HG02981 (cell line): ENCODE measurements at regions not wholly inside any gene's neighbourhood (a gene's known extent, or its start where the extent isn't known, plus 50 kb on each side); places are given as distances from the start of the nearest gene placed in this dataset.

Experiments
- ATAC-seq: cut with Tn5 transposase; IDR thresholded peaks from one replicate; pipeline ENCODE4 v1.9.1; 2021; ENCODE audit warnings: mild to moderate bottlenecking, moderate library complexity; ENCODE audit not compliant: unreplicated experiment

DNA sequence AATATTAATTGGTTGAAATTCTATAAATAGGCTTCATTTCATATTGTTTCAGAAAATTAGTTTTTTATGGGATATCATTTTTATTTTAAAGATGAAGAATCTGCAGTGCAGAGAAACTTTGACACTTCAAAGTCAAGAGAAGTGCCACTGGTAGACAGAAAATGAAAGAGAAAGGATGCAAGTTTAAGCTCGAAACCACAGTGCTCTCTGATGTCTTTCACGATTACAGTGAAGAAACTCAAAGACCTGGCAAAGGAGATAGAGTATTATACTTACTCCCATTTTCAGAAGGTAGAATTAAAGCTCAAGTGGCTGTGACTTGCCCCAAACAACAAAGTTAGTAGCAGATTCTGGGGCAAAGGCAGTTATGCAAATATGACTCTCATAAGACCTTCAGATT, 745.4 kb downstream of the TECRL start:
- no peak for ATAC-seq

DNA sequence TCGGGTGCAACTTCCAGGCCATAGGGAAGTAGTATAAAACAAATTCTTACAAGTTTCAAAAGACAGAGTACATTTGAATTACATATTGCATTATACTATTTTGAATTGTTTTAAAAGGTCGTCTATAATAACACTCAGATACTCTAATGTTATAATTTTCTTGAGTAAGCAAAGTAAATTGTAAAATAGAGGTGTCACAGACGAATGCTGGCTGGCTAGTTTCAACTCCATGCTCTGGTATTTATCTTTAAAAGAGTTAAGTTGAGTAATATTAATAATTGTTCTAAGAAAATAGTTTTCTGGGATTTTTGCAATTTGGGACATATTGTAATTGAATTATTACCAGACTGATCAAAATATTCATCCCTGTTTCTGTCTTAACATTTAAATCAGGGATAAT, 764.9 kb downstream of the TECRL start:
- ATAC-seq, result no peak

DNA sequence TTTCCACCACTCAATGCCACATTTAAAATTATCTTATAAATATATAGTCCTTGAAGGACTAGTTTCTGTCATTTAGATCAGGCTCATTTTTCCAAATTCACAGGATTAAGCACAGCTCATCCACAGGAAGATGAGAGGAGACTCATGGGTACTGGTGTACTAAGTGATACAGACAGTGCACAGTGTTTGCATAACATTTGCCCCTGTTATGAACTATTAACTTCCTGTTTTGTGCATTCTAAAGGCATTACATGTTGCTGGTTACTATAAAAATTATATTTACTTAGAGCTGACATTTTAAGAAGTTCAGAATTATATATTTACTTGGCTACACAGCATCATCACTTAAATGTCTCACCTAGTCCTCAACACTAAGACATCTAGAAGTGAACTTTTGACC, 772.0 kb downstream of the TECRL start:
- ATAC-seq, result no peak

DNA sequence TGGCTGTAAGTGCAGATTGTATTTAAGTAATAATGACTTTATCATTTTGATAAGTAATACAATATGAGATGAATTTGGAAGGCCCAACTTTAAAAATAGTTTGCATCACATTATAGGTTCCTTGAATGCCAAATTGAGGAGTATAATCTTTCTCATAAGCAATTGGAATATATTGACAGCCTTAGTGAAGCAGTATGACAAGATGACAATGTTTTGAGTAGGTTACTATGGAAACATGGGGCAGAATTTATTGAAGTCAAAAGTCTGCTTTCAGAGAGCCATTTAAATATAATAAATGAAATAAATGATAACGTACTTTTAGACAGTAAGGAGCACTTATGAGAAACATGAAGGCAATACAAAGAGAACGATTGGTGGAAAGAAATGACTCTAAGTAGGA, 776.4 kb downstream of the TECRL start:
- ATAC-seq, result no peak

DNA sequence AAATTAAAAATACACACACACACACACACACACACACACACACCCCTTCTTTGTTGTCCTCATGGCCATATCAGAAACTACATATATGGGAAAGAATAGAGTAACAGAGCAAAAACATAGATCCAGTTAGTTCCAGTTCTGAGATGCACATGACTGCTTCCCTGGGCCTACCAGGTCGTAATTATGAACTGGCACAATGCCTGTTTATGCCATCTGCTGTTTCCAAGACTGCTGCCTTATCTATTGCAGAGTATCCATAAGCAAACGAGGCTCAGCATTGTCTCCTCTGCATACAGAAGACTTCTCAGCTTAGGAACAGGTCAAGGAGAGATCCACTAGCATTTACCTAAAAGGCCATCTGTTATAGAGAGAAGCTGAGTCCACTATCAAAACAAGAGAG, 789.0 kb downstream of the TECRL start:
- ATAC-seq, result no peak

DNA sequence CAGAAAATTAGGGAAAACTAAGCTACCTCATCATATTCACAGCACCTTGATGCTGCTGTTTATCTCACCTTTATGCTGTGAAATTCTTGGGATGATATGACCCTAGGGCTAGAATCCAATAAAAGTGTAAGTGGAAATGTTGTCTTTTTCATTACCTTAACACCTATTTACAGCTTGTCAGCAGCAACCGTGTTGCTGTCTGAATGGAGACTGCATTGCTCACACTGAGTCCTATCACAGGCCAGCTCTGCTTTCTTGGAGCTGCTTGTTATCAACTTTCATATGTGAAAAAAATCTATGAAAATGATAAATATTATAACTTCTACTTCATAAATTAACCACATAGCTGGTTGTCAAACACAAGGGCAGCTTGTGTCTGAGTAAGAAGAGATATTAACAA, 789.5 kb downstream of the TECRL start:
- ATAC-seq, result no peak

DNA sequence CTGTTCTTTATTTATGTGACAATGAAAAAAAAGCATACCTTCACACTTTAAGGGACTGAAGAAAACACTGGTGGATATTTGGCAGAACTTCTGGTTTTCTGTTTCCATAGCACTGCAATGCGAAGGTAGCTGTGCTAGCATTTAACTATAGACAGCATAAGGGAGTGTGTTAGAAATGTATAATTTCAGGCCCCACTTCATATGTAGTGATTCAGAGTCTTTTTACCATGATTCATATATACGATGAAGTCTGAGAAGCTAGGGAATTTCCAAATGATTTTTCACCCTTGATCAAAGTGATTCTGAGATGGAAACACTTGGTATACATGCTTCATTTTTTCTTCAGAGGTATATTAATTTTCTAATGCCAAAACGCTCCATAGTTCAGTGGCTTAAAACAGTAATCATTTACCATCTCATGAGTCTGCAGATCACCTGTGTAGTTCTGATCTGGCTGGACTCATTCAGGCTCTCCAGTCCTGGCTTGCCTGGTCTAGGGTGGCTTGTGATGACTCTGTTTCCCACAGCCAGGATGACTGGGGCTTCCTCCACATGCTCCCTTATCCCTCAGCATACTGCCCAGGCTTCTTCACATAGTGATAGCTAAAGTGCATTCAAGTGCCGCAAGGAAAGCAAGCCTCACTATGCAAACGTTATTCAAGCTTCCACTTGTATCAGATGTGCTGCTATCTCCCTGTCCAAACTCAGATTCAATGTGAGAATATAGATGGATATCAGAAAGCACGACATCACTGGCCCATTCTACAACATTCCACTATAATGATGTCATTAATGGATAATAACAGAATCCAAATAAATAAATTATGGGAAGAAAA, 790.1 kb downstream of the TECRL start:
- ATAC-seq, result no peak

DNA sequence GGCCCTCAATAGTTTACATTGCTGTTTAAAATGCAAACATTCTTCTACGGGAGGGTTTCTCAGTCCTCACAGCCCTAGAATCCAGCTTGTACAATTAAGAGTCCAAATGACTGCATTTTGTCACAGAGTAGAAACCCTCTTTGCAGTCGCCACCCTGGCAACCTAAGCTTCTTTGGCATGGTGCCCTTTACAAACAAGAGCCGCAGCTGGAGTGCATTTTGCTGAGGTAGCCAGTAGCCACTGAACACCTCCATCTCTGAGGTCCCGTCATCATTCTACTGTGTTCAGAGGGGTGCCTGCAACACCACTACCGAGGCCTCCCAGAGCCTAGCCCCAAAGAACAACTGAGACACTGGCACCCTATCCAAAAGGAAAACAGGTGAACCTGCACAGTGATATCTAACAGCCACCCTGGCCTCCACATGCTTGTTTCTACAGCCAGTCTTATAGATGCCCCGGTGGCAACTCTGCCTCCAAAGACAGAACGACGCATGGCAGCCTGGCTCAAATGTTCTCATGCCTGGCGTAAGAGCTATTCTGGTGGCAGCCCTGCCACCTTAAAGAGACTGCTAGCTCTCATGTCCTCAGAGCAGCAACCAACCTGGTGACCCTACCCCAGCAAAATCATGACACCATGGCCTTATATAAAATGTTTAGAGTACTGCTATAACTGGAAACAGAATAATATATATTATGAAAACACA, 801.9 kb downstream of the TECRL start:
- no peak for ATAC-seq

DNA sequence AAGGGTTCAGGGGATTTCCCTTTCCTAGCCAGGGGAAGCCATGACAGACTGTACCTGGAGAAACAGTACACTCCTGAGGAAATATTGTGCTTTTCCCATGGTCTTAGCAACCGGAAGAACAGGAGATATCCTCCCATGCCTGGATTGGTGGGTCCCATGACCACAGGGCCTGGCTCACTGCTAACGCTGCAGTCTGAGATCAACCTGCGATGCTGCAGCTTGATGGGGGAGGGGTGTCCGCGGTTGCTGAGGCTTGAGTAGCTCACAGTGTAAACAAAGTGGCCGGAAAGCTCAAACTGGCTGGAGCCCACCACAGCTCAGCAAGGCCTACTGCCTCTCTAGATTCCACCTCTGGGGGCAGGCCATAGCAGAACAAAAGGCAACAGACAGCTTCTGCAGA, 819.5 kb downstream of the TECRL start:
- no peak for ATAC-seq

DNA sequence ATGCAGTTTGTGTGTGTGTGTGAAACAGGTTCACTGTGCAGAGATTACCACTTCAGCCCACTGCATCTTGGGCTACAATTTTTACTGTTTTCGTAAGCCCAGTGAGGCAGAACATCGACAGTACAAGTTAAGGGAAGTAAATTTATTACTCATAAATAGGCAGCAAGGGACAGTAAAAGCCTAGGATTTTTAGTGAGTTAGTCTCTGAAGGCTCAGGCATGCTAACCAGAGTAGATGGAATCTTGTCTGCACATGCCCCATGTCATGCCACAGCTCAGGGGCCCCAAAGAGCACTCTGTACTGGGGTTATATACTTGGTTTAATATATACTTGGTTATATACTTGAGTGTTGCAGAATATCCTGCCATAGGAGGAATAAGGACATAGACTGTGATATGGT, 825.7 kb downstream of the TECRL start:
- ATAC-seq, result no peak

DNA sequence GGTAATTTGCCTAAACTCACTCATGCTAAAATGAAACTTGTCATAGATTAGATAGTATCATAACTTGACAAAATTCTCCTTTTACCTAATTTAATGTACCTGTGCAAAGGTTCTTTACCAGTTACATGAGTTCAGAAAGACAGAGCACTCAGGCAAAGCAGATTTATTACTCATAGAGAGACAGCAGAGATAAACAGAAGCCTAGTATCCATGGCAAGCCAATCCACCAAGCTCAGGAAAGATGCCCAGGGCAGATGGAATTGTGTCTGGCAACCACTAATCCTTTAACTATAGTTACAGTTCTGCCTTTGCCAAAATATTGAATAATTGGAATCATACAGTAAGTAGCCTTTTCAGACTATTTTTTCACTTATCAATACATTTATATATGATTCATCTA, 826.2 kb downstream of the TECRL start:
- no peak for ATAC-seq

DNA sequence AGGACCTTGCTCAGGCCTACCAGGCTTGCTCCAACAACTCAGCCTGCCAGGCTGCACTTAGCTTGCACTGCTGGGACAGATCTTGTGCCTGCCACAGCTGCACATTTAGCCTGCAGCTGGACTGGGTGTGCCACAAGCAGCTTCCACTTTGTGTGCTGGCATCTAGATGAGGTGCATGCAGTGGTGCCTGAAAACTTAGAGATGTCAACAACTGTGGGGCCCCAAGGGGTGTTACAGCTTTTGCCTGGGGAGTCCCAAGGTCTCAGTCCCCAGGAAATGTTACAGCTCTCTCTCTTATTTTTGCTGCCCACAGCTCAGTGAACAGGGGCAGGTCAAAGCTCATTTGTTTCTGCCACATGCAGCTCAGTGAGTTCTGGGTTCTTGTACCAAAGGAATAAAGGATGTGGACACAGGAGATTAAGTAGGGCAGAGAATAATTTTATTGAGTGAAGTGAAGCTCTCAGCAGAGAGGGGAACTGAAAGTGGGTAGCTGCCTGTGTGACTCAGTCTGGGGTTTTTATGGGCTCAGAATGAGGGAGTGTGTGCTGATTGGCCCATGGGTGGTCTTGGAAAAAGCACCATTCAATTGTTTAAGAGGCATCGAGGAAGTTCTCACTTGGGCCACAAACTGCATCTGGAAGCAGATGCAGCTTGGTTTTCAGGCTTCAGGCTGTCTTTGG, 828.3 kb downstream of the TECRL start:
- ATAC-seq, result no peak

DNA sequence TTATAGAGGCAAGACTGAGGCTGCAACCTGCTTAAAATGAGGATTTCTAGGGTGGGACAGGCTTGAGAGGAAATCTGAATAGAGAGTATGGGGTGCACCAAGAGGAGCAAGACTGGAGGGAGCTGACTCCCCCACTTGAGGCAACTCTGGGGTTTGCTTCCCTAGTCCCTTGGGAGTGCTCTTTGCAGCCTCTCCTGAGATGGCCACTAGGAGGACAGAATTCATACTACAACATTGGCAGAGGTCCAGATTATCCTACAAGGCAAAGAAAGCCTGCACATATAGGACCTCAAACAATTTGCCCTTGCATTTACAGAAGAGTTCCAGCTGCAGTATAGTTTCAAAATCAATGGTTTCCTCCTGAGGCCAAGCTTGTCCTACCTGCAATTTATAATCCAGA, 830.9 kb downstream of the TECRL start:
- ATAC-seq, result no peak

DNA sequence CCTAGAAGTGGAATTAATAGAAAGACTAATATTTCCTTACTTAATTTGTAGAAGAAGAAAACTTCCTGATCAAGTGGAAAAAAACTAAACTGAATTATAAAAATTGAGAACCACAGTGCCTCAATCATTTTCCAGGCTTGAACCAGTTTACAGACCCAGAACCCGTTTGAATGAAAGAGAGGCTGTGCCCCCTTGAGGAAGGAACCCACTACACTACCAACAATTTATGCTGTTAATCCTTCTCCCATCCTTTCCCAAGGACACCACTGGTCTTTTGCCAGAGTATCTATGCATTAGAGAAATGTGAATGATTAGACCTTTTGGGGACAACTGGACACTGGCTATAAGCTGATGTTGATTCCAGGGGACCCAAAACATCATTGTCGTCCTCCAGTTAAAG, 842.6 kb downstream of the TECRL start:
- ATAC-seq, result no peak

DNA sequence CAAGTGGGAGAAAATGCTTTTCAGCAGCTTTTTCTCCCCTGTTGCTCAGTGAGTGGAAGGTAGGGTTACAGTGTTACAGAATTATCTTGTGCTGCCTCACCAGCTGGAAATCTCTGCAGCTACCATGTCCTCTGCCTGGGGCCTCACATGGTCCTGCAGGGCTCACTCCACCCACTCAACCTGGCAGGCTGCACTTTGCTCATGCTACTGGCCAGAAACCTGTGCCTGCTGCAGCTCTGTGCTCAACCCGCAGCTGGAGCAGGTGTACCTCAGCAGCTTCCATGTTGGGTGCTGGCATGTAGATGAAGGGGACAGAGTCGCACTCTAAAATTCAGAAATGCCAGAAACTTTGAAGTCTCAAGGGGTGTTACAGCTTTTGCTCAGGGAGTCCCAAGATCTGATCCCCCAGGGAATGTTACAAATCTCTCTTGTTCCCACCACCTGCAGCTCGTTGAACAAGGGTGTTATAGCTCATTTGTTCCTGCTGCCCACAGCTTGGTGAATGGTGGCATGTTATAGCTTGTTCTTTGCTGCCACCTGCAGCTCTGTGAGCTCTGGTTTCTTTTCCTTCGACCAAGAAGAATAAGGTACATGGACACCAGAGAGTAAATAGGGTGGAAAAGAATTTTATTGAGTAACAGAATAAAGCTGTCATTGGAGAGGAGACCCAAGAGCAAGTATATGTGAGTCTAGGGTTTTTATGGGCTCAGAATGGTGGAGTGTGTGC, 845.8 kb downstream of the TECRL start:
- ATAC-seq, result no peak

DNA sequence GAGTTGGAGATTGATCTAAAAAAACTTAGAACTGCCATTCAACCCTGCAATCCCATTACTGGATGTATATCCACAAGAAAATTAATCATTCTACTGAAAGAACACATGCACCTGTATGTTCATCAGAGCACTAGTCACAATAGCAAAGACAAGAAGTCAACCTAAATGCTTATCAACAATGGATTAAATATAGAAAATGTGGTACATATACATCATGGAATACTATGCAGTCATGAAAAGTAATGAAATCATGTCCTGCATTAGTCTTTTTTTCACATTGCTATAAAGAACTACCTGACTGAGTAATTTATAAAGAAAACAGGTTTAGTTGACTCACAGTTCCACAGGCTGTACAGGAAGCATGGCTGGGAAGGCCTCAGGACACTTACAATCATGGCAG, 850.5 kb downstream of the TECRL start:
- no peak for ATAC-seq

DNA sequence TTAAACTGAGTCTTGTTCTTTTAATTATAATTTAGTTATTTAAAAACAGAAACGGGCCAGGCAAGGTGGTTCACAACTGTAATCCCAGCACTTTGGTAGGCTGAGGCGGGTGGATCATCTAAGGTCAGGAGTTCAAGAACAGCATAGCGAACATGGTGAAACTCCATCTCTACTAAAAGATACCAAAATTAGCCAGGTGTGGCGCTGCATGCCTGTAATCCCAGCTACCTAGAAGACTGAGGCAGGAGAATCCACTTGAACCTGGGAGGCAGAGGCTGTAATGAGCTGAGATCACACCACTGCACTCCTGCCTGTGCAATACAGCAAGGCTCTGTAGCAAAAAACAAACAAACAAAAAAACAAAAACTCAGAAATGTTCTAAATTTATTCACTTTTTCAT, 852.9 kb downstream of the TECRL start:
- no peak for ATAC-seq

DNA sequence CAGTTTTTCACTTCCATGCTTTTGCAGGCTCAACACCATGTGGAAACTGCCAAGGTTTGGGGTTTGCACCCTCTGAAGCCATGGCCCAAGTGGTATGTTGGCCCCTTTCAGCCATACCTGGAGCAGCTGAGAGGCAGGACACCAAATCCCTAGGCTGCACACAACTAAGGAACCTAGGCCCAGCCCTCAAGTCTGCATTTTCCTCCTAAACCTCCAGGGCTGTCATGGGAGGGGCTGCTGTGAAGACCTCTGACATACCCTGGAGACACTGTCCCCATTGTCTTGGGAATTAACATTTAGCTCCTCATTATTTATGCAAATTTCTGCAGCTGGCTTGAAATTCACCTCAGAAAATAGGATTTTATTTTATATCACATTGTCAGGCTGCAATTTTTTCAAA, 856.1 kb downstream of the TECRL start:
- ATAC-seq, result no peak

DNA sequence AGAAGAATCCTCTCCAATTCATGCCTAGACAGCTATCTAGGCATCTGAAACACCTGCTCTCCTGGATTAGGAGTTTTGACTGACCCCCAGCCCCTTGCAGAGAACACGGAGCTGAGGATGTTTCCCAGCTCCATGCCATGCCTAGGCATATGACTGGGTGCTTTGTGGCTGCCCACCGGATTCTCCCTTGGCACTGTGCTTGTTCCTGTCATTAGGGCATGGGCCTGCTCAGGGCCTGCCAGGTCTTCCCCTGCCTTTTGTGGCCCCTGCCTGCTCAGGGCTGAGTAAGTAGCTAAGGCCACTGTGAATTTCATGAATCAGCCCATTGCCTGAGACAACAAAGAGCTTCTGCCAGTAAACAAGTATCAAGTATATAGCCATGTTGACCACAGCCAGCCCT, 867.4 kb downstream of the TECRL start:
- no peak for ATAC-seq

DNA sequence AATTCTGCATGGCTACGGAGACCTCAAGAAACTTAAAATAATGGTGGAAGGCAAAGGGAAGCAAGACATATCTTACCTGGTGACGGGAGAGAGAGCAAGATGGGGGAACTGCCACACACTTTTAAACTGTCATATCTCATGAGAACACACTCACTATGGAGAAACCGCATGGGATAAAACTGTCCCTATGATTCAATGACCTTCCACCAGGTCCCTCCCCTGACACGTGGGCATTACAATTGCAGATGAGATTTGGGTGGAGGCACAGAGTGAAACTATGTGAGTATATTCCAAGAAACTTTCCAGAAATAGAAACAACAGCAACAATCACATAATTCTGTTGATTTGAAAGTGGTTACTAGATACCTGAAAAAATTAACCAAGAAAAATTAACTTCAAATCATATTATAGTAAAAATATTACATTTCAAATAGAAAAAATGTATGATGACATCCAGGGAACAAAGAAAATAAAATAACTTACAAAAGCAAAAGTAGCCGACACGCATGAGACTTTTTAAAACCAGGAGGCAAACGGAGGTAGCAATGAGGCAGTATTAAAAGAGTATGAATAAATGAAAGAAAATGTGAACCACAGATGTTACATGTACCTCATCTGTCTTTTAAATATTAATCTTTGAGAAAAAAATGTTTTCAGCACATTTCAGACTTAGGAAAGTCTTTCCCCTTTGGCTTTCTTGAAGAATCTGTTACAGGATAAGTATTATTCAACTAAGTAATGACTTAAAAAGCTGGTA, 879.5 kb downstream of the TECRL start:
- no peak for ATAC-seq
